CD4-positive, alpha-beta T cell treated with Interferon gamma for 1 hour (primary cell): ENCODE measurements at regions not wholly inside any gene's neighbourhood (a gene's known extent, or its start where the extent isn't known, plus 50 kb on each side); places are given as distances from the start of the nearest gene placed in this dataset.

Experiments used
- DNase-seq: peaks from one replicate; pipeline ENCODE4 v3.0.0-alpha.2; 2020

DNA sequence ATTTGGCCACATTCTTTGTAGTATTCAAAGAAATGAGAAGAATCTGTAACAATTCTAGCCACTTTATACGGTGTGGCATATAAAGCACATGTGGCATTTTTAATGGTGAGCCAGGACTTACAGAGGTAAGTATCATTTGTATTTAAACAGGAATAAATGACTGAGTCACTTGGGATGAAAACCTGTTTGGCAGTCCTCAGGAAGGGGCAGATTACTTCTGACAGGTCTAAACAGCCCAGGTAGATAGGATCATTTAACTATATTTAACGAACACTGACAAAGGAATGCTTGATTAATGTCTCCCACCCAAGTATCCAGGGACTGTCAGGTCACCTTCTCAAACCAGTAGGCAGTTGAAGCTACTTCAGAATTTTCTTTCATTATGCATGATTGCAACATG is 241.5 kb upstream of the SATB1 start:
- DNase-seq = no peak

- no peak for DNase-seq
Observed at GRCh38 chr3:18660059-18660458, 234.9 kb upstream of the SATB1 start.

DNA sequence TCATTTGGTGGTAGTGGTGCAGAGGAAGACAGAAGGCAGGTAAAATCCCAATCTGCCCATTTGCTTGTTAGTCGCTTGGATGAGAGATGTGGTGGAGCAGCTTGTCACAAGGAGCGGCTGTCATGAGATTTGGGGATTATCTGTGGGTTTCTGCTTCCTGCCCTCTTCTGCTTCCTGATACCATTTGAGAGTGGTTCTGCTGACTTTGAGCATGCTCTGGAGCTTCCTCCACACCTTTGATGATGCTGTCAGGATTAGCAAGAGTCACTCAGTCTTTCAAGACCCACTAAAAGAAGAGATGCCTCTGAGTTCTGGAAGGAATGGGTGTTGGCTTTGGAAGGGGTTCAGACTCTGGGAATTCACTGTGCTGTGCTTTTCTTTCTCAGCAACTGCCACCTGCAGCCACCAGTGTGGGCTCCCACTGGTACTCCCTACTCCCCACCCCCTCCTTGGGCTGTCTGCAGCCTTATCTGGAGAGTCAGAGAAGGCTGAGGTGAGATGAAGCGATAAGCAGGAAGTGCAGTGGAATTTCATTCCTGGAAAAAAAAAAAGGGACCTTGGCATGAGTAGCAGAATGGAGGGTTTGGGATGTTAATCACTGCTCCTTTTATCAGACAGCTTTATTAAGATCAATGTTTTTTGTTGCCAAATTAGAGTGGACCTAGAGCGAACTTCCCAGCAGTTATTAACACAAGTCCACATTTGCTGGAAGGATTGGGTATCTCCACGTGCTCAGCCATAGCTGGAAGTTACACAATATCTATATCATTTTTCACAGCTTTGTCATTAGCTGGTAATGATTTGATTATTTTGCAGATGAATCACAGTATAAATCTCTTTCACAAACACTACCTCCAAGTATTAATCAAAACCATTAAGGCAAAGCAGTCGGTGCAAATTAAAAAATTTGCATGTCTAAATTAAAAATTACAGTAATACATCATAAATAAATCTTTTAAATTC is 233.0 kb upstream of the SATB1 start:
- DNase-seq = no peak

DNA sequence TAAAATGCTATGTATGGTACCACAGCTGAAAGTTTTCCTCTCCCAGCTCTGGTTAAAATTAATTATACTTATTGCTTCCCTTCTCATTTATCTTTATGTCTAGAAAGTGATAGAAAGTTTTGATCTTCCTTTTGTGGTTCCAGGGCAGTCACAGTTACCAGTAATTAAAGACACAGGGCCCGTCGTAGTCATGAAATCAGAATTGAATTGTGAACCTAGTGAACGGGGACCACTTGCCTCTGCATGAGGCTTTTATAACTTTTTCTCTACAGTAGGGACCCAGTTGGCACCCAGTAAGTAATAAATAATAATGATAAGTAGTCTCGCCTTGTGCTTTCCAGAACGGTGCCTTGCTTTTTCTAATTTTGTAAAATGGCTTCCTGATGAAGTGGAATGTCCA is 231.7 kb upstream of the SATB1 start:
- no peak for DNase-seq

DNA sequence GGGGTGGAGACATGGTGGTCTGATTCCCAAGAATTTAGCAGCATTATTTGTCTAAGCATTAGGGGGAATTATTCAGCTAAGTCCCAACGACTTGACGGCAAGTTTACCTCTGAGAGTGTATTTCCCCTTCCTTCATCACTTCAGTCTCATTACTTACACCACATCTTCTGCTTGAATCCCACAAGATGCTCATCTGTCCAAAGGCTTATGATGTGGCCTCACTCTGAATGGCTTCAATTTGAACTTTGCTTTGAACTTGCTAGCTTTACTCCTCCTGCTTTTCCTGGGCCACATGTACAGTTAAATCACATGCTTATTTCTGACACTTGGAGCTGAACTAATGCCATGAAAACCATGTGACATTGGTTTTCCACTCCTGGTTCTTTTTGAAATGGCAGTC is 231.3 kb upstream of the SATB1 start:
- DNase-seq = no peak

DNA sequence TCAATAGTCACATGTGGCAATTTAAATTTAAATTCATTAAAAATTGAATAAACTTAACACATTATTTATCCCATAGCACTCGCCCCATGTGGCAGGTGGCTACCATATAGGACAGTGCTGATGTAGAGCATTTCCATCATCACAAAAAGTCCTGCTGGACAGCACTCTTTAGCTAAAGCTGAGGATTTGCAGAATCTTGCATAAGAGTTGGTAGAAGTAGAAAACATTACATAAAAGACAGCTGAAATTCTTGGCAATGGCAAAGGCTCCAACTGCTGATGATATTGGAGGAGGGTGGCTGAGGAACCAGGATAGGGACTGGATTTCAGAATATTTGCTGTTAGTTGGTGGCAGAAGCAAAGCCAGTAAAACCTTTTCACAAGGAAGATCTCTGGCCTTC is 230.7 kb upstream of the SATB1 start:
- DNase-seq = no peak

DNA sequence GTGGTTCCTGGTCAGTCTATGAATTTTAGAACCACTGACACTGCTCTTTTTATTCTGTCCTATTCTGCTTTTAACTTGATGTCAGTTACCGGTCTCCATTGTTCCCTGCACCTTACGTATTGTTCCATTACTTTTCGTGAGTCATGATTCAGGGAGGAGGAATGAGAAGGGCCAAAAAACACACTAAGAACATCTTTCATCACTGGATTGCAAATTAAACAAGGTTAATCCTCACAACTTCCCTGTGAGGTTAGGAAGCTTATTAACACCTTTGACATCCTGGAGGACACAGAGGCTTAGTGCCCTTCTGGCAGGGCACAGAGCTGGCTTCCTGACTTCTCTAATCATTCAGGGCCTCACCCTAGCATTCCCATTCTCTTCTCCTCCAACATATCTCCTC is 227.6 kb upstream of the SATB1 start:
- no peak for DNase-seq

DNA sequence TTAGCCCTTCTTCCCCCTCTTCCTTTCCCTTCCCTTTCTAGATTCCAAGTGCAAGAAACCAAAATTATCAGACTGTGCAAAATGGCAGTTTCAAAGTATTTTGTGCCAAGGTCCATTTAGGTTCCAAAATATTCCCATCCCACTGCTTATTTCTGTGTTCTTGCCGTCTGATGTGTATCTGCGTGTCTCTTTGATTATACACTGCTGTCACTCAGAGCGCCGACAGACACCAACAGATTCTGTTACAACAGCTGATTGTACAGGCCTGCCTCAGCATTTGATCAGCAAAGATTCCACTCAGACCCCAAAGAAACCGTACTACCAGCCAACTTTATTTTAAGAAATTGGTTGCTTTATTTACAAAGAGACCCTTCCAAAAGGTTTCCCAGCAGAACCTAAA is 225.6 kb upstream of the SATB1 start:
- DNase-seq = no peak

DNA sequence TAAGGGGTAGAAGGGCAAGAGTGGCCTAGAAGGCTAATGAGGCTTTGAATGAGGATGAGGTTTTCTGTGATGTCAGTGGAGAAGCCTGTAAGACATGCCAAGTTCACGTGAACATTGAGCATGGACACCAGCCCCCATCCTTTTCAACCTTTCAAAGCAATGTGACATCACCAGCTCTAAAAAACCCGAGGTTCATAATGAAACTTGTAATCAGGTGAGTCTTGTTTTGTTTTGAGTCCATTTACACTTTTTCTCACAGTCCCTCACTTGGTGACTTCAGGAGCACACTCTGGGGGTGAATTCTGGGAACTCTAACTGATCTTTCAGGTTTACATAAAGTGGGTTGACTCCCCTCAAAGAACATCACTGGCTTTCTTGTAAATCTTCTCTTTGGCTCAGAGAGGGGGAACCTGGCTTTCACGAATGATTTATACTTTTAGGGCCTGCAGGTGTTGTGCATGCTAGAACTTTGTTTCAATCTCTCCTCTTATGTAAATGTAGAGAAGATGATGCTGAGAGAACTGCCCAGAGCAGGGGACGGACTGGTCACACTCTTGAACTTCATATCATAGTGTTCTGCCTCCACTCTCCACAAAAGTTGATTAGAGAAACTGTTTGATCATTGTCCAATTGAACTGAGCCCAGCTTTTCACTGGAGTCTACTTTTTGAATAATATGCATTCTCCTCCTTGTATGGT is 224.7 kb upstream of the SATB1 start:
- DNase-seq = peak; percentile 1

GRCh38 chr3:18648868-18649462 is 223.8 kb upstream of the SATB1 start:
- no peak for DNase-seq

DNA sequence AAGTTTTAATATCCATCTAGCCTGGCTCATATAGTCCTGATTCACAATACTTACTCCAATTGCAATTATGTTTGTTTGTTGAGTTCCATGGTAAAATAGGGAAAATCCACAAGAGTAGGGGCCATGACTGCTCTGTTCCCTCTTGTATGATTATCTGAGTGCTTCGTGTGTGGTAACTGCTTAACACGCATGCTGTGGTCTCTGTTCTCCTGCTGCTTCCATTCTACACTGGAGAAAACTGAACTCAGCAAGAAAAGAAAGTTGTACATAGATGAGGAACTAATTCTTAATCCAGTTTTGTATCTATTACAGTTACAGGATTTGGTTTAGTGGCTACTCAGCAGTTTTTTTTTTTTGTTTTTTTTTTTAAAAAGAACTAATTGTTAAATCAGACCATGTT is 223.0 kb upstream of the SATB1 start:
- DNase-seq = no peak

- DNase-seq = no peak
Observed at GRCh38 chr3:18645619-18646018, 220.5 kb upstream of the SATB1 start.

- no peak for DNase-seq
Observed at GRCh38 chr3:18643281-18643680, 218.1 kb upstream of the SATB1 start.

- DNase-seq = no peak
Observed at GRCh38 chr3:18641916-18642315, 216.8 kb upstream of the SATB1 start.

- no peak for DNase-seq
Observed at GRCh38 chr3:18635215-18635614, 210.1 kb upstream of the SATB1 start.

DNA sequence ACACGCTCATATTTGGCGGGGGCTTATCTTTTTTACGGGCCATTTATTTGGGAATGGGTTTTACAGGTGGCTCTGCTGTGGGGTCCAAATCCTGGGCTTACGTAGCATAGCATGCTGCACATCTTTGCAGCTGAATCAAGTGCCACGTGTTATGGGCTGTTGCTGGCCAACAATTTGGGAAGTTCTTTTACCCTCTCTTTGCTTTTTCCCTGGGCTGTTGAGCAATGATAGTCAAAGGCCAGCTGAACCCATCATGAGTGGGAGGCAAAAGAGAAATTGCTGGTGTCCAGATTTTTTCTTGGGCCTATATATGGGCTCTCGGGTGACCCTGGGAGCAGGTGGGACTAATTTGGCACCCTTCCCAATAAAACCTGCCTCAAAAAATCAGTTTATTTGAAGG is 209.3 kb upstream of the SATB1 start:
- no peak for DNase-seq

GRCh38 chr3:18633002-18633401 is 207.9 kb upstream of the SATB1 start:
- no peak for DNase-seq

DNA sequence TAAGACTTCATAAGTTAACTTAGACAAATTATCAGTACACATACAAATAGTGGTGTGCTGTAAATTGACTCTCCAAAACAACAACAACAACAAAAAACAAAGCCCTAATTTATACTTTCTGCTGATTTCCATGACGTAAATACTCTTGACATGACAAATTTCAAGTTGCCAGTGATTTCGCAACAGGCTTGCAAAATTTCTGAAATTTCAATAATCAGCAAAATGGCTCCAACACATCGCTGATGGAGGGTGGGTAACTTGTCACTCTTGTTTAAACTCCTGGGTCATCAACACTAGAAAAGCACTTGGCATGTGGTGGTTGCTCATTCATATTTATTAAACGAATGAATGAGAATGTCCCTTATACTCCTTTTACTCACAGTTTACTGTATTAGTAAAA is 205.2 kb upstream of the SATB1 start:
- no peak for DNase-seq

GRCh38 chr3:18625085-18625484 is 199.9 kb upstream of the SATB1 start:
- DNase-seq = no peak

DNA sequence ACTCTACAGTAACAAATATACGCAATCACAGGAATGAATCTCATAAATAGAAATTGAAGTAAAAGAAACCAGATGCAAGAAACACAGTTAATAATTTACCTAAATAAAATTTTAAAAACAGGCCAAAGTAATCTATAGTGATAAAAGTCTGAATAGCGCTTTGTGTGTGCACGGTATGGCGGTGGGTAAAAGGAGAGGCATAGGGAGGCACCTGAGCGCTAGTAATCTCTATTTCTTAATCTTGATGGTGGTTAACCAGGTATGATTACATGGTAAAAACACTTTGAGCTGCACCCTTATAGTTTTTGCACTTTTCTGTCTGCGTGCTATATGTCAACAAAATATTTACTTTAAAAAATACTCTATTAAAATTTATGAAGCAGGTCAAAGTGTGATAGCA is 198.1 kb upstream of the SATB1 start:
- no peak for DNase-seq

DNA sequence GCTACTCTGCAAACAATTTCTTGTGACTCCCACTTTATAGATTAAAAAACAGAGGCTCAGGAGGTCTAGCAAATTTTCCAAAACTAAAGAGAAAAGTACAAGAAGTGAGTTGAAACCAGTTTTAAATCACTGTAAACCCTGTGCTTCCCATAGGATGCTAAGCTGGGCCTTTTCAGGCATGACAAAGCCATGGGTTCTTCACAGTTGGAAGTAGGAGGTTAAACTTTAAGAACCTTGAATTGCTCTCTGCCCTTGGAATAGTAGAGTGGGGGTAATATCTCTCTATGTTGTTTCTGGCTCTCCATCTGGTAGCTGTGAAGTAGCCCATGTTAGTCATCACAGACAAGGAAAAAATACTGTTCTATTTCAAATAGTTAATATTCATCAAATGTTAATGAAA is 193.6 kb upstream of the SATB1 start:
- no peak for DNase-seq

DNA sequence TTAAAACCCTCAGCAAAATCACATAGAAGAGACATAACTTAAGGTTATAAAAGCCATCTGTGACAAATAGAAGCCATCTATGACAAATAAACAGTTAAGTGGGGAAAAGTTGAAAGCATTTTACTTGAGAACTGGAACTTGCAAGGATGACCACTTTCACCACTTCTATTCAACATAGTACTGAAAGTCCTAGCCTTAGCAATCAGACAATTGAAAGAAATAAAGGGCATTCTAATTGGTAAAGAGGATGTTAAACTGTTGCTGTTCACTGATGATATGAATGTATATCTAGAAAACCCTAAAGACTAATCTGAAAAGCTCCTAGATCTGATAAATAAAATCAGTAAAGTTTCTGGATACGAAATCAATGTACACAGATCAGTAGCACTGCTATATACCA is 186.9 kb upstream of the SATB1 start:
- no peak for DNase-seq

DNA sequence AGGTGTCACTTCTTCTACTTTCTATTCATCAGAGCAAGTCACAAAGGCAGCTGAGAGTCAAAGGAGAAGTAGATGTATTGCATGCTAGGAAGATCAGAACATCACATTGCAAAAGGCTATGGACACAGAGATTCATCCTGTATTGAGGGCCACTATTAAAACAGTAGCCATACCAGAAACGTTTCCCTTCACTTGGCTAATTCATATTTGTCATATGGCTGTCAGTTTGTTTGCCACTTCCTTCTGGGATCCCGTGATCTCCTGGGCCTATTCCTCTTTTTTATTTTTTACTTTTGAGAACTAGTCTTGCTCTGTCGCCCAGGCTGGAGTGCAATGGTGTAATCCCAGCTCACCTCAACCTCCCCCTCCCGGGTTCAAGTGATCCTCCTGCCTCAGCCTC is 184.0 kb upstream of the SATB1 start:
- DNase-seq = no peak

DNA sequence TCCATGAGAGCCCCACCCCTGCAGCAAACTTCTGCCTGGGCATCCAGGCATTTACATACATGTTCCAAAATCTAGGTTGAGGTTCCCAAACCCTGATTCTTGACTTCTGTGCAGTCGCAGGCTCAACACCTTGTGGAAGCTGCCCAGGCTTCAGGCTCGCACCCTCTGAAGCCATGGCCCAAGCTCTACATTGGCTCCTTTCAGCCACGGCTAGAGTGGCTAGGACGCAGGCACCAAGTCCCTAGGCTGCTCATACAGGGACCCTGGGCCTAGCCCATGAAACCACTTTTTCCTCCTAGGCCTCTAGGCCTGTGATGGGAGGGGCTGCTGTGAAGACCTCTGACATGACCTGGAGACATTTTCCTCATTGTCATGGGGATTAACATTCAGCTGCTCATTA is 172.8 kb upstream of the SATB1 start:
- no peak for DNase-seq
